Iris pigment epithelial cell (primary cell): ENCODE measurements at regions not wholly inside any gene's neighbourhood (a gene's known extent, or its start where the extent isn't known, plus 50 kb on each side); places are given as distances from the start of the nearest gene placed in this dataset.

Source experiments
- DNase-seq: peaks from one replicate; pipeline ENCODE4 v3.0.0-alpha.2; 2011; ENCODE audit warnings: low read depth

DNA sequence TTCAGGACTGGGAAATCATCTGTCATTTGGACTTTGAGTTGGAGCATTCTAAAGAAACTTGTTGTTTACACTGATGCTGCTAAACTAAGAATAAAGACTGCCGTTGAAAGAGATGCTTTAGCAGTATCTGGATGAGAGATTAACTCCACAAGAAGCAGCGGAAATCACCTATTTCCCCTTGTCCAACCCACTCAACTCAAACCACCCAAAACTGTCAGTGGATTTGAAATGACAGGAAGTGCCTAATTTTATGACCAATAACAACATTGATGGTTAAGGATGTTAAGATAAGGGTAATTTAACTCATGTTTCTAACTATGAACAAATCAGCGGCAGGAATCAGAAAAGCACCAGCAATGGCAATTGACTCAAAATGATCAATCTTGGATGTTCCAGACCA lies 110.8 kb upstream of the NR2F2 start:
- no peak for DNase-seq

DNA sequence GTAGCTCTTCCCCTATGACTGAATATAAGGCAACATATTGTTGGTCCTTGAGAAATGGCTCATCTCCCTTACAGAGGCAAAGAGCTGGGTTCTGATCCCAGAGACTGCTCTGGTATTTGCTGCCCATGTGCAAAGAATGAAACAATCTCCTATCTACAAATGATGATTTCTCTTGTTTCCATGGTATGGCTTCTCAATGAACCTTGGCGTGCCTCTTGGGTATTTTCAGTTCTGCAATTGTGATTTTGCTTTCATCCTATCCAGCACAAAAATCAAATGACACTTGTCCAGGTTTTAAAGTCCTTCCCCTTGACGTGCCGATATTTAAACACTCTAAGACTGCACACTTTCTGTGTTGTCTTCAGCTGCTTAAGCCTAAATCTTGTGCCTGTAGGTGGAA lies 109.8 kb upstream of the NR2F2 start:
- DNase-seq = no peak

DNA sequence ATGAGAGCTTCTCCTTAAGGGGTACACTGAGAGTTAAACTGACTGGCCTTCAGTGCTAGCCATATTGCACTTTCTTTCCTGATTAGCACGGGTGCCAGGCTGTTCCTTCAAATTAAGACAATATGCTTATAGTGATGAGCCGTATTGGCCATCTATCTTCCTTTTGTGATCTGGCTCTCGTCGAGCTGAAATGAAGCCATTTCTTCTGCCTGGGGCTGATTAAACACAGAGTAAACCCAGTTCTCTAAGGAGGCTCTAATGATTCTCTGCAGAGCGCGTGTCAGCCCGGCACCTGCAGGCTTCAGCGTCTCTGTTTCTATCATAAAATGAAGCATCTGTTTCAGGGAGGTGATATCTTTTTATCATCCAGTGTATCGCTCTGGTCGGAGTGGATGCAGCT lies 107.5 kb upstream of the NR2F2 start:
- DNase-seq = no peak

DNA sequence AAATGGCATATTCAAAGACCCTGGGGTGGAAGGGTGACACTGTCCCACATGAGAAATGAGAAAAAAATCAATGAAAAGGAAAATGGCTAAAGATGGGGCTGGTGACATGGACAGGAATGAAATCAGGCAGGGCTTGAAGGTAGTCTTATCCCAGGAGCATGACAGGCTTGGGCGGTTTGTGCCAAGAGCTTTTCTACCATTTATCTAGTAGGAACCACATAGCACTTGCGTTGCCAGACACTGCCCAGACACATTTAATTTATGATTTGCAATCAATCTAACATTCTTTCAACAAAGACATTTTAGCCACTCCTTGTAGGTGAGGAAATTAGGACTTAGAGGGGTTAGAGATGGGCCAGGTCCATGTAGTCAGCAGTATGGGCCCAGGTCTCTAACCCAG lies 106.6 kb upstream of the NR2F2 start:
- no peak for DNase-seq

DNA sequence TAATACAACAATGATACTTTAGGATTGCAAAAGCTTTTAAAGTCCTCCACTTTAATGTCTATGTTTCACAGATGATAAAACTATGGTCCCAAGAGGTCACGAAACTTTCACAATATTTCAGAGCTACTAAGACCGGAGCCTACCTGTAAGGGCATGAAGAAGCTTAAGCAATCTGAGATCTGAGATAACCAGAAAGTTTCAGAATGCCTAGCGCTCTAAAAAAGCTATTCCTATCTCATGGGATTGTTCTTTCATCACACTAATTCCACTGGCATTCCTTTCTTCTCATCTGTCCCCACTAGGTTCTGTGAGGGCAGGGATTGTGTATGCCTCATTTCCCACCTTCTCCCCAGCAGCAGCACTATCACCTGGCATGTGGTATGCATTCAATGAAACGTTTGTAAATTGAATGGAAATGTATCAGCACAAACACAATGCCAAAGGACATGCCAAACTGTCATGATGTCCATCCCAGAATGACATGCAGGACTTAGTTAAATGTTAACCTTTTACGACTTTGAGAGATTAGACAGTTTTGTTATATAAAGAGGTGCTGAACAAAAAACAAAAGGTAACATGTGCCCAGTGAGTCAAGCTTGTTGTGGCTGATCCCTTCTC lies 104.7 kb upstream of the NR2F2 start:
- no peak for DNase-seq

DNA sequence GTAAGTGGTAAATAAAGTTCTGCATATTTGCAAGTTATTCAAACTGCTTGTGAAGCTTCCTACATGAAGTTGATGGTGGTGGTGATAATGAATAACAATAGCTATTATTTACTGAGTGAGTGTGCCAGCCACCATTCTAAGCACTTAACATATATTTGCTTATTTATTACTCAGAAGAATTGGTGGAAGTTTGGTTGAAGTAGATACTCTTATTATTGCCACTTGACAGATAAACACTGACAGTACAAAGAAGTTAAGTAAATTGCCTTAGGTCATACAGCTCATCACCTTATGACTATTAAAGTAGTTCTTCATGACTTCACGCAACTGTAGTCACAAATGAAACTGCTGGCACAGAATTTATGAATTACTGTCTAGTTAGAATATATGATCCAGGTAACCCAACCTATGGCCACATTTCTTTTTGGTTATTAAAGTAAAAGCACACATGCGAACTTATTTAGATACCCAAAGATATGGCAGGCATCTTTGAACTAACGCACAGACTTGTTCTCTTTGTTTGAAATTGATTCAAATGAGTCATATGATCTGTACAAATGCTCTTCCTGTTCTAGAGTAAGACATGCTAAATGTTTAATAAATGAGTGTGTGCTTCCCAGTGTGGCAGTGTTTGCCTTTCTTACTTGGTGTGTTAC lies 99.8 kb upstream of the NR2F2 start:
- DNase-seq = peak; percentile 70

DNA sequence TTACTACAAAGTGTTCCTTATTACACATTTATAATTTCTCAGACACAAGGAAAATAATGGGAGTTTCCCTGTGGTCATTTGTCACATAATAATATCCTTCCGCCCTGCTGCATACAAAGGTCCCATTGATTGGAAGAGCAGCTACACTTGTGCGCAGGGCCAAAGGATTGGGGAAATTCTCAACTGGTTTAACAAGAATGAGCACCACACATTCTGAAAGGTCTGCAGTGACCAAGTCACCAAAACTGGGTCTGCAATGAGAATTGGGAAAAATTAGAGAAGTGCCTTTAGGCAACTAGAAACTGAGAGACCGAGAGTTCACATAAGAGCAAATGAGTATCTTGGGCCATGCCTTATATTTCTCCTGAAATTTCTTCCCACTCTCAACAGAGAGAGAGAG lies 98.2 kb upstream of the NR2F2 start:
- DNase-seq = no peak

DNA sequence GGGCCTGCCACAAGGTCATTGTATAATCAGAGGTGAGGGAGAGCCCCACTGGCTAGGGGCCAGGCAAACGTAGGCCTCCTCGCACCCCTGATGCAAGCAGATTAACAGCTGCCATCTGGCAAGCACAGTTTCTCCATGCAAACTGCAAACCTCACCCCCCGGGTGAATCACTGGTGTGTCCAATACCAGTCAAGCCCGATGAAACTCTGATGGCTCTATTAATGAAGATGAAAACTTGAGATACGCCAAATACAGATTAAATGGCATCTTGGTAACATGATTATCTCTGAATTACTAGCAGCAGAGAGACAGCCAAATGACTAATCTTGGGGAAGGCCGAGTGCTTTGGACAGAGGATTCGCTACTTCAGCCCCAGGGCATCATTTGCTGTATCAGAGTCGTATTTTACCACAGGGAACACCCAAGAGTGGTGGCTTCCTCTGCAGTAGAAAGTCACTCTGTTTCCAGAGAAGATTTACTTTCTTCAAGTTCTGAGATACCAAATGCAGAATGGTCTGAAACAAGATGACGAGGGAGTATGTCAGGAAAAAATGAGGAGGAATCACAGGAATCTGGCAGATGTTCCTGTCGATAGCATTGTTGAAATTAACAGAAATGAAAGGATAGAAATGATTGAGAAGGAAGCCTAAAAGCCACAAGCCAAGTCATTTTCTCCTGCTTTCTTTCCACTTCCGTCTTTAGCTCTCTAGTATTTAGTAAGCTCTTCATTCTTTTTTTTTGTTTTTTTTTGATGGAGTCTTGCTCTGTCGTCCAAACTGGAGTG lies 96.2 kb upstream of the NR2F2 start:
- DNase-seq = peak; percentile 70

DNA sequence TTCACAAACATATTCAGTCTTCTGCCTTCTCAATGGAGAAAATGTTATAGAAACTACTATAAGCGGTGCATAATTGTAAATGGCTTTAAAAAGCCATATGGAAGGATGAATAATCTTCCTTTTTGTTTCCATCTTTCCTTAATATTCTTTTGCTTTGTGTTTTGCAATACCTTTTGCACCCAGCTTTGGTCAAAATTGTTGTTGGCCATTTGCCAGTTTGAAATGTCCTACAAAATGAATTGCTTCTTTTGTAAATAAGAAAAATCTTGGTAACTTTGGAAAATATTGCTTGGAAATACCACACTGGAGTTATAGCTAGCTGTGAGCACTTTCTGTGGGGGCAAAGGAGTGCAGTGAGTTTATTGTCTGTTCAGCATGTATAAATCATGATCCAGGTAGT lies 93.5 kb upstream of the NR2F2 start:
- peak; percentile 29 for DNase-seq

DNA sequence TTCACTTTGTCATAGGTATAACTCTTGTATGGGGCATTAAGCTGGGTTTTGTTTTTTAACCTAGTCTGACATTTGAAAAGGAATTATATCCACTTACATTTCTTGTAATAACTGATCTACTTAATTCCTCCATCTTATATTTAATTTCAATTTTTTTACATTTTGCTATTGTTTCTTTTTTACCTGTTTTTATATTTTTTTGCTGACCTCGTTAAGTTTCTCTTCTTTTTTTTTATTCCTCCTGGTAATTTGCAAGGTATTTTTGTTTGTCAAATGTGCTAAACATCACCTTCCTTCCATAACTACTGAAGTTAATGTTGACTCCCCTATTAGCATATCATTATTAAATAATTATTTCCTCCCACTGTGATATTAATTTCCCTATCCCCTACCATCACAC lies 87.7 kb upstream of the NR2F2 start:
- no peak for DNase-seq

DNA sequence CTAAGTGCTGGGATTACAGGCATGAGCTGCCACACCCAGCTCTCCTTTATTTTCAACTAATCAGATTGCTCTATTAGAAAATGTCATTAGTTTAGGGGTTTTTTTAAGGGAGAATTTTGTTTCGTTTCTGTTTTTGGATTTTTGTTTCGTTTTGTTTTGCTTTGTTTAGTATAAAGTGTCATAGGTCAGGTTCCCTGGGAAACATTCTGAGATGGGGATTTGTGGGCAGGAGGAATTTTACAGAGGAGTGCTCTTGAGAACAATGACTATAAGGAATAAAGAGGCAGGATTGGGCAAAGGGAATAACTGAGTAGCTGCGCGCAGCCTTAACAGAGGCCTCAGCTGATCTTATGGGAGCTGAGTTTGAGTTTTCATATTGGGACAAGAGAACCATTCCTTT lies 86.8 kb upstream of the NR2F2 start:
- DNase-seq = peak; percentile 48

DNA sequence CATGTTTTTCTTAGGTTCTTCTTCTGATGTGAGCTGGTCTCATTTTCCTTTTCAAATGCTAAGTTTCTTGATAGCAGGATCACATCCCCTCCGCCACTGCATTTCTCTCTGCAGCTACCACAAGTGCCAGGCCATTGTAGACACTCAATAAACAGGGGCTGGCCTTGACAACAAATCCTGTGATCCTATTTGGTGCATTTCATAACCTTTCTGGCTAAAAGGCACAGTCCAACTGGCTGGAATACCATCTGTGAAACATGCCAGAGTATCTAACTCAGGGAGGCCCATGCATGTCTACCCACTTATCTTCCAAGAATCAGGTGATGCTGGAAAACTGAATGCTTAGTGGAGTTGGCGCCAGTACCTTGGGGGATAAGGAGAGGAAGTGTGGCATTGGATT lies 85.2 kb upstream of the NR2F2 start:
- DNase-seq = no peak

DNA sequence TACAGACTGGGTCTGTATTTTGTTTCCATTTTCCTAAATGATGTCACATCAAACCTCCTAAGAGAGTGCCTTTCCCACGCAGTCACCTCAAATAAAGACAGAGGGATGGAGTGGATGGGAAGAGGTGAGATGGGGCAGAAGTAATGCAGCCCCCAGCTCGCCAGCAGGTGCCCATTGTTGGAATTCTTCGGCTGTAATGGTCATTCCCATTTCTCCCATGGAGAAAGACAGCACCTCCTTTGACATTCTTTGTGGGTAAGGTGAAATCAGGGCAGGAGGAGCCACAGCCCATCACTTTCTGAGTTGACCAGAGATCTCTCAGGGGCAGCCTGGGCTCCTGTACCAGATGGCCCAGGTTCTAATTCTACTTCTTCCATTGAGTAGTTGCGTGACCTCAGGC lies 84.4 kb upstream of the NR2F2 start:
- no peak for DNase-seq

DNA sequence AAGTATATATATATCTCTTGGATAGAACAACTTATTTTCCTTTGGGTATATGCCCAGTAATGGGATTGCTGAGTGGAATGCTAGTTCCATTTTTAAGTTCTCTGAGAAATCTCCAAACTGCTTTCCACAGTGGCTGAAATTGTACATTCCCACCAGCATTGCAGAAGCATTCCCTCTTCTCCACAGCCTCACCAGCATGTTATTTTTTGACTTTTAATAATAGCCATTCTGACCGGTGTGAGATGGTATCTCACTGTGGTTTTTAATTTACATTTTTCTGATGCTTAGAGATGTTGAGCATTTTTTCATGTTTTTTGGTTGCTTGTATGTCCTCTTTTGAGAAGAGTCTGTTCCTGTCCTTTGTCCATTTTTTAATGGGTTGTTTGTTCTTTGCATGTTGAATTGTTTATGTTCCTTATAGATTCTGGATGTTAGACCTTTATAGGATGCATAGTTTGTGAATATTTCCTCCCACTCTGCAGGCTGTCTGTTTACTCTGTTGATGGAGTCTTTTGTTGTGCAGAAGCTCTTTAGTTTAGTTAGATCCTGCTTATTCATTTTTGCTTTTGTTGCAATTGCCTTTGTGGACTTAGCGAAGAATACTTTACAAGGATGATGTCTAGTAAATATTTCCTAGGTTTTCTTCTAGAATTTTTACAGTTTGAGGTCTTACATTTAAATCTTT lies 82.7 kb upstream of the NR2F2 start:
- no peak for DNase-seq

DNA sequence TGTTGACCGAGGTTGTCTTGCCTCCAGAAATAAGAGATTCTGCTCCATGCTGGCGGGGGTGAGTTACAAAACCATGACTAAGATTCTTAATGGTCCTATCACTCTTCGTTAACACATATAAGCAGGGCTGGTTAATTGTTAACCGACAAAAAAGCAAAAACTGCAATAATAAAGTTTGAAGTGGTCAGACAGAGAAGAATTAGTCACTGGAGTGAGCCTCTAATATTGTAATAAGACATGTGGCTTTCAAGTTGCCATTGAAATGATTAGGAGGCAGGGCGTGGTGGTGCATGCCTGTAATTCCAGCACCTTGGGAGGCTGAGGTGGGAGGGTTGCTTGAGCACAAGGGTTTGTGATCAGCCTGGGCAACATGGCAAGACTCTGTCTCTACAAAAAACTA lies 78.4 kb upstream of the NR2F2 start:
- DNase-seq = no peak

DNA sequence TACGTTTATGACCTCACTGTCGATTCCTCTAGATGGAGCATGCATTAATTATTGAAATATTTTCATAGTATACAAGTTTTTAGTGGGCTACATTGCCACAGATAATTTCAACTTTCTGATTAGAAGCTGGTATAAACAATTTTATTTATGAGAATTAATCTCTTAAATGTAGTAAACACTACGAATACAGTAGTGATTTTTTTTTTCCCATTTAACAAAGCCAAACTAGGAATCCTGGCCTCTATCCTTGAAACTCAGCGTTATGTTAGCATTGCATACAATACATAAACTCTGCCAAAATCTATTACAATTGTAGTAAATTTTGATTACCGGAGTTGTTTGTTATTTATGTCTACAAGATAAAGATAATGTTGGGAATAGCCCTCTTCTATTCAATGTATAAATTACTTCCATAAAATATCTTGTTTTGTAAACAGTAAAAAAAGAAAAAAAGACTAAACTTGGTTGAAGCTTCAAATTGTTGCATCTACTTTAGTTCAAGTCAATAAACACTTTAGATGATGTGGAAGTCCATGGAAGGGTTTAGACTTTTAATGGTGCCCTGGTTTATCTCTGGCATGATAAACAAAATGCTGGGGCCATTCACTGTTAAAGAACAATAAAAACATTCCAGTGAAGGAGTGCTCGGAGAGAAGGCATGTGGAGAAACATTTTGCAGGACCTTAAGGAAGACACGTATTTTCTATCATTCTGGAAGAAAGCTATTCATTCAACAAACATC lies 77.3 kb upstream of the NR2F2 start:
- DNase-seq = no peak

DNA sequence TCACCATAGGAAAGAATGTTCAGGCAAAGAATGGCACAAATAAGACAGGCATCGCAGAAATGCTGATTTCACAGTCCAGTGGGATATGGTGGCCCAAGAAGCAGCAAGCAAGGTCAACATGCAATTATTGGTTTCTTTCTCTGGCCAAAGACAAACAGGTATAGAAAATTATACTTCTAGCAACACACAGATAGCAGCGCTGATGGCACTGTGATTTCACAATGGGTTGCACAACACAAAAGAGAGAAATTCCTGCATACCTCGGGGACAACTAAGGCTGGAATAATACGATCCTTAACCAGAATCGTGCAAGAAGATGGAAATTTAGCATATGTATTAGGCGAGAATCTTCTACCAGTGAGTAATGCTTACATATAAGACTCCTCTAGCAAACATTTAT lies 76.3 kb upstream of the NR2F2 start:
- DNase-seq = peak; percentile 72

DNA sequence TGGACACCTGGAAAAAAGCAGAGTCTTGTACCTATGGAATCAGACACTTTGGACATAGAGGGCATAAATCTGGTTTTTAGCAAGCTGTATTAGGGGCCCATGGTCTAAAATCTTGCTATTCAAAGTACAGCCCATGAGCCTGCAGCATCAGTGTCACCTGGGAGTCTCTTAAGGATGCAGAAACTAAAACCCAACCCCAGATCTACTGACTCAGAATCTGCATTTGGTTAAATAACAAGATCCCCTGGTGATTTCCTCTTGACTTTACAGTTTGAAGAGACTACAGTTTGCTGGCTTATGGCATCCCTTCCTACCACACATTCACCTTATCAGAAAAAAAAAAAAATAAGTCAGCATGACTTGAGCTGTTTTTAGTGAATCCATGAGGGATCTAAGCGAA lies 74.9 kb upstream of the NR2F2 start:
- no peak for DNase-seq

DNA sequence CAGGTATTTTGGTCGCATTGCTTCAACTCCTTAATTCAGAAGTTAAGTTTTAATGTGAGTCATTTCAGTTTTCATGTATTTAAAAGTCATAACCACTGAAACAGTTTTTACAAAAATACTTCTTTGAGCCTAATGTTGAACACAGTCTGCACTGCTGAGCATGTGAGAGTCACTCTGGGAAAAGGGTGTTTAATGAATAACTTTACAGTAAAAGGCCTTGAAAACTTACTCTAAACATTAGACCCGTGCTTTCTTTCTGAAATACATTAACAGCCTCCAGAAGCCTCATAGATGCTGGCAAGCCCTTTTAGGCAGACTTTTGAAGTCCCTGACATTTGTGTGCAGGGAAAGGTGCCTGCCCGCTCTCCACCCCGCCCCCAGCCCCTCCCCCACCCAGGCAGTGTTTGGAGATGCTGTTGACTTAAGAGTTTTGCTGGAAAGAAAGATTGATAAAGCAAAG lies 68.9 kb upstream of the NR2F2 start:
- DNase-seq = no peak

DNA sequence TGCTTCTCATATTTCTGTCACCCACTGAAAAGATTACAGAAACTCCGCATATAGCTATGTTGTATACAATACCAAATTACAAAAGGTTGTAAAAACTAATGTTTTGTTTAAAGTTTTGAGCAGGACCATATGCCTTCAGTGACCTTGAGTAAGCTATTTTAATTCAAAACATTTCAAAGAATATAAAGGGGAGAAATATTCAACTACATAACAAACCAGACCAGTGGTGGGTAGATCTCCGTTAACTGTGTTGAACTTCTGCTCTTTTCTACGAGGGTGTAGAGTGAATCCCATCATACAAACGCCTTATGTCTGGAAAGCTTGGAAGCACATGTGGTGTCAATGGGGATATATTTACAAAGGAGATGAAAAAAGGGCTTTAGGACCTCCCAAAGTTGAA lies 68.4 kb upstream of the NR2F2 start:
- no peak for DNase-seq

DNA sequence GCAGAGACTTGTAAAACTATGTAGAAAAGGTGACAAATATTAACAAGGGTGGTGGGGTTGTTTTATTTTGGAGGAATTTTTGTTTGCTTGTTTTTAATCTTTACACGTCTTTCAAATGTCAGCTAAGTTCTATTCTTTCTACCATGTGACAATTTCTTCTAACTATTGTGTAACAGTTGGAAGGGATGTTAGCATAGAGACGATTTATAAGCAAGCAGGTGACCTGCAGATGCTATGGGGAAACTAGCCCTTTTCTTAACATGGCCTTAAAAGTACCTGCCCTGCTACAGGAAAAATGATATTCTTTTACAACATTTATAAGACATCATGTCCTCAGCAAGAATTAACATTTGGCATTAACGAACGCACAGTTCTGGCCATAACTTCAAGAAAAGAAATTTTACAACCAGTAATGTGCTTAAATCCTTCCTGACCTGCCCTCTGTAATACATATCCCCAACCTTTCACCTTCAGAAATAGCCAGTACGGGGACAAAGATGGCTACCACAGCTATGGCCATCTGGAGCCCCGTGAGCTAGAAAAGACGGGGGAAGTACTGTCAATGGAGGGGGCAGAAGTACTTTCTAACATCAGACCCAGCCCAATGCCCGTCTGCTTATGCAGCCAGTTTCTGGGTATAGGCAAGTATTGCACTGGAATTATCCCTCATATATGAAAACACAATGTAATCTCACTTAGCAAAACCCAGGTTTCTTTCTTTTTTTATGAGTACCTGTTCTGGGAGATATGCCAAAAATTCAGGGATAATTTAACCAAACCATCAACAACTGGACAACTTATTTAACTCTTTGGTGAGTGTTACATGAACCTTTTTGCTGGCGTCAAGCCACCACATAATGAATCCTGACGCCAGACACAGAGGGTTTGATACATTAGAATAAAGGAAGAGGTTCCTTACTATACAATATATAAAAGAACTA lies 67.7 kb upstream of the NR2F2 start:
- no peak for DNase-seq
